RWPE2 (cell line): ENCODE measurements at regions not wholly inside any gene's neighbourhood (a gene's known extent, or its start where the extent isn't known, plus 50 kb on each side); places are given as distances from the start of the nearest gene placed in this dataset.

Source experiments
- ATAC-seq: fragments of 200-7000 bp; cut with Tn5 transposase; 3 replicates; pipeline ENCODE4 v1.9.1; 2021; ENCODE audit warnings: low read depth
- DNase-seq: peaks from one replicate; pipeline ENCODE4 v3.0.0-alpha.2; 2020; ENCODE audit warnings: low spot score
- H3K27ac ChIP-seq: fragments of 450-650 bp; 2 replicates; pipeline ENCODE4 v1.5.1; 2017; ENCODE audit warnings: mild to moderate bottlenecking; ENCODE audit not compliant: poor library complexity, severe bottlenecking
- H3K27me3 ChIP-seq: fragments of 250-450 bp; sonication (Bioruptor Pico); 2 replicates; pipeline ENCODE4 v1.5.1; 2021; ENCODE audit warnings: mild to moderate bottlenecking, moderate library complexity; ENCODE audit not compliant: insufficient read depth, poor library complexity, severe bottlenecking
- H3K36me3 ChIP-seq: fragments of 250-450 bp; sonication (Bioruptor Pico); 2 replicates; pipeline ENCODE4 v1.5.1; 2020; ENCODE audit warnings: low read depth, mild to moderate bottlenecking, moderate library complexity
- H3K4me1 ChIP-seq: fragments of 250-450 bp; sonication (Bioruptor Pico); 2 replicates; pipeline ENCODE4 v1.5.1; 2021; ENCODE audit warnings: mild to moderate bottlenecking, moderate library complexity; ENCODE audit not compliant: insufficient read depth, poor library complexity, severe bottlenecking
- H3K4me3 ChIP-seq: fragments of 250-450 bp; sonication (Bioruptor Pico); 2 replicates; pipeline ENCODE4 v1.5.1; 2021; ENCODE audit warnings: mild to moderate bottlenecking, moderate library complexity; ENCODE audit not compliant: severe bottlenecking
- H3K9me3 ChIP-seq: fragments of 250-450 bp; sonication (Bioruptor Pico); 2 replicates; pipeline ENCODE4 v1.5.1; 2021; ENCODE audit warnings: mild to moderate bottlenecking, moderate library complexity; ENCODE audit not compliant: severe bottlenecking
- TF ChIP-seq, protein P1 (sequence below): fragments of 450-650 bp; IDR thresholded peaks from one replicate; pipeline ENCODE4 v1.5.1; 2017; ENCODE audit warnings: mild to moderate bottlenecking, moderate library complexity; ENCODE audit not compliant: poor library complexity, severe bottlenecking

DNA sequence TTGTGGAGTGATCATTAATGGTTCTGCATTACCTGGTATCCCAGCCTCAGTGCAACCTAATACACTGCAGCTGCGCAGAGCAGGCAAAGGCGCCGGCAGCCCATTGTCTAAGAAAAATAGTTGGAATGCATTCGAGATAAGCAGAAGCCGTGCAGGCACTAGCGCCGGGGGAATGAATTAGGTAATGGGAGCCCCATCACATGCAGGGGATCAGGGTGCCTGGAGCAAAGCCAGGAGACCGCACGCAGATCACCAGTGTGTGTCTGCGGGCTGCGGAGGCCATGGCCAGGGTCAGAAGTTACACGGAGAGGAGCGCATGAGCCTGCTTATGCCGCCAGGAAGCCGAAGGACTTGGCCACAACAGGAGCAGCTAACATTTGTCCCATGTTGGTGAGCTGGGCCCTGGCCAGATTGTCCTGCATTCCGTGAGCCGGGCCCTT, 156.8 kb downstream of the DLL1 start:
- Histone ChIP-seq H3K36me3 (no peaks in the 10 kb centered on the region), H3K4me1 (no peaks in the 10 kb centered on the region), H3K9me3 (no peaks in the 10 kb centered on the region), H3K27me3 (no peaks in the 10 kb centered on the region), H3K4me3 (no peak overlapping the region), H3K27ac (no peak overlapping the region)
- no peak for ATAC-seq
- TF ChIP-seq, protein P1, sequence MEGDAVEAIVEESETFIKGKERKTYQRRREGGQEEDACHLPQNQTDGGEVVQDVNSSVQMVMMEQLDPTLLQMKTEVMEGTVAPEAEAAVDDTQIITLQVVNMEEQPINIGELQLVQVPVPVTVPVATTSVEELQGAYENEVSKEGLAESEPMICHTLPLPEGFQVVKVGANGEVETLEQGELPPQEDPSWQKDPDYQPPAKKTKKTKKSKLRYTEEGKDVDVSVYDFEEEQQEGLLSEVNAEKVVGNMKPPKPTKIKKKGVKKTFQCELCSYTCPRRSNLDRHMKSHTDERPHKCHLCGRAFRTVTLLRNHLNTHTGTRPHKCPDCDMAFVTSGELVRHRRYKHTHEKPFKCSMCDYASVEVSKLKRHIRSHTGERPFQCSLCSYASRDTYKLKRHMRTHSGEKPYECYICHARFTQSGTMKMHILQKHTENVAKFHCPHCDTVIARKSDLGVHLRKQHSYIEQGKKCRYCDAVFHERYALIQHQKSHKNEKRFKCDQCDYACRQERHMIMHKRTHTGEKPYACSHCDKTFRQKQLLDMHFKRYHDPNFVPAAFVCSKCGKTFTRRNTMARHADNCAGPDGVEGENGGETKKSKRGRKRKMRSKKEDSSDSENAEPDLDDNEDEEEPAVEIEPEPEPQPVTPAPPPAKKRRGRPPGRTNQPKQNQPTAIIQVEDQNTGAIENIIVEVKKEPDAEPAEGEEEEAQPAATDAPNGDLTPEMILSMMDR: no peak
- peak; percentile 34 for DNase-seq

- Histone ChIP-seq H3K4me1 (no peaks in the 10 kb centered on the region), H3K27ac (no peak overlapping the region), H3K27me3 (no peaks in the 10 kb centered on the region), H3K36me3 (no peaks in the 10 kb centered on the region), H3K9me3 (no peaks in the 10 kb centered on the region), H3K4me3 (no peak overlapping the region)
- ATAC-seq (no peak), DNase-seq (peak; percentile 38)
- TF ChIP-seq, protein P1: no peak
Observed at GRCh38 chr6:170132561-170132991, 158.3 kb downstream of the DLL1 start.

GRCh38 chr6:170132011-170132521, 158.8 kb downstream of the DLL1 start:
- ATAC-seq: no peak
- no peak overlapping the region for H3K27ac ChIP-seq
- H3K9me3 ChIP-seq: no peaks in the 10 kb centered on the region

GRCh38 chr6:170131351-170131750, 159.5 kb downstream of the DLL1 start:
- H3K9me3 ChIP-seq: no peaks in the 10 kb centered on the region
- H3K4me3 ChIP-seq: no peak overlapping the region
- ATAC-seq: no peak
- TF ChIP-seq, protein P1: no peak
- no peaks in the 10 kb centered on the region for H3K36me3 ChIP-seq
- H3K27me3 ChIP-seq: no peaks in the 10 kb centered on the region
- H3K4me1 ChIP-seq: no peaks in the 10 kb centered on the region
- DNase-seq: no peak
- H3K27ac ChIP-seq: no peak overlapping the region

More at GRCh38 chr6:170132011-170132521, 158.8 kb downstream of the DLL1 start:
- TF ChIP-seq, protein P1: no peak
- Histone ChIP-seq H3K36me3 (no peaks in the 10 kb centered on the region), H3K27me3 (no peaks in the 10 kb centered on the region), H3K4me3 (no peak overlapping the region), H3K4me1 (no peaks in the 10 kb centered on the region)
- DNase-seq: no peak

DNA sequence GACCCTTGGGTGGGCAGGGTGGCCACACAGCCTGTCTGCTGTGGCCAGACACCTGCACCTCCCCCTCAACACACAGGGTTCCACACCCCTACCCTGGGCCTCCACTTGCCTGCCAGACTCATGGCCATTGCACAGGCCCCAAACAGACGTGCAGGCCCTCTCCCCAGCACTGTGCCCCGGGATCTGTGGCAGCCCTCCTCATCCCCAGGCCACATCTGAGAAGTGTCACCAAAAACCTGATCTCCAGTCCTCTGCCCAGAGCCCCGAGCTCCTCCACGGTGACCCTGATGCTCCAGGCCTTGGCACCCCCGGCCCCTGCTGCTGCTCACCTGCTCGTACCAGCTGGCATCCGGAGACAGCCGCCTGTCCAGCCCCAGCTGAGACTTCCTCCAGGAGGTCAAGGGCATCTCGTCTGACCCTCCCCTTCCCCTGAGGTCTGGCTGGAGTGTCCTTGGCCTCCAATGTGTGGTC, 160.1 kb downstream of the DLL1 start:
- Histone ChIP-seq H3K9me3 (no peaks in the 10 kb centered on the region), H3K27me3 (no peaks in the 10 kb centered on the region), H3K4me1 (no peaks in the 10 kb centered on the region), H3K36me3 (no peaks in the 10 kb centered on the region), H3K27ac (no peak overlapping the region), H3K4me3 (no peak overlapping the region)
- no peak for ATAC-seq
- TF ChIP-seq, protein P1: no peak
- peak; percentile 51 for DNase-seq
